ENCODE measurements at regions not wholly inside any gene's neighbourhood (a gene's known extent, or its start where the extent isn't known, plus 50 kb on each side); places are given as distances from the start of the nearest gene placed in this dataset.

DNA sequence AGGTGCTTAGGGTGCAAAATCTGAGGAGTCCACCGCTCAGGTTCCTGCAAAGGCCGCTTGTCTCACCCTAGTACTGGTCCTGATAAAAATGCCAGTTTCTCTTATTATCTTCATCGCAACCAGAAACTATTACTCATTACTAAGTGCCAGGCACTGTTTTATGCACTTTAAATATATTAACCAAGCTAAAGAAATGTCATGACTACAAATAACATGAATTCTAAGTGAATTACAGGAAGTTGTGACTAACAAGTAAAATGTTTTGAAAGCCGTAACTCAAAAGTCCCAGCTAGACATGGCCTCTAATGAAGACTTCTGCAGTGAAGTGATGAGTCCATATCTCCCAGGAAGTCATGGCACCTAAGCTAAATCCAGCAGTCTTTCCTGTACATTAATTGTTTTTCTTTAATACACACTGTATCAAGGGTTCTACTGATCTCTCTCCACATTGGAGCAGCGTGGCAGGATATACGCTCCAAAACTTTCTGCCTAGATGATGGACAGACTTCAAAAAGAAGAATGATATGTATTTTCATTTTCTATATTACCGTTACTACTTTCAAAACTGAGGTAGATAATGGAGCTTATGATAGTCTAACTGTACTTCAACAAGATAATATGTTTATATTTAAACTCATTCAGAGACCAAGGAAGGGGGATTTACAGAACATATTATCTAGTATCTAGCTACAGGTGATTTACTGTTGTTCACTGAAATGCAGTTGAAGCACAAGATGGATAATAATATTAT lies 117.3 kb upstream of the ARID2 start:
- no peaks in the 10 kb centered on the region for H3K9me3 ChIP-seq (ENCODE audit: control insufficient read depth, low read length)
- H3K27me3 ChIP-seq (replicated peaks; ENCODE audit: control insufficient read depth, insufficient read depth, low read length) = no peaks in the 10 kb centered on the region
- no peak overlapping the region for H3K9ac ChIP-seq (ENCODE audit: low read length)

DNA sequence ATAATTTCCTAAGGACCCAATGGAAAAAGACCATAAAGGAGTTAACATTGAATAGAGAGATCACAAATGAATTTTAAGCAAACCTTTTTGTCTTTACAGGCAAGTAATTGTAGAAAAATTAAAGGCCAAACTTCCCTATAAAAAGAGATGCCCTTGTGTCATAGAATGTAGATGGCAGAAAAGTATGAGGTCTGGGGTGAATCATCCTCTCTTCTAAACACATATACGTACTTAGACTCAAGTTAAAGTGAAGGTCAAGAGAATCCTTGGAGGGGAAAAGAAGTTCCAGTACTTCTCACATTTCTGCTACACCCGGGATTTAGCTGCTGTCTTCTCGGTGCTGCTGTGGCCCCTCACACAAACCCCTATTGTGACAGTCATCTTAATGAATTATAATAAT lies 116.2 kb upstream of the ARID2 start:
- H3K36me3 ChIP-seq (ENCODE audit: control insufficient read depth, insufficient read depth, low read length, severe bottlenecking) = no peaks in the 10 kb centered on the region
- peak; percentile 11 for DNase-seq (ENCODE audit: low read depth)
- no peak overlapping the region for H3K9ac ChIP-seq (ENCODE audit: low read length)
- no peak overlapping the region for H3K4me3 ChIP-seq (ENCODE audit: low read length)
- H3K4me1 ChIP-seq (ENCODE audit: control insufficient read depth, insufficient read depth, low read length) = peaks cover 2% of the 10 kb centered on the region
- no peaks in the 10 kb centered on the region for H3K9me3 ChIP-seq (ENCODE audit: control insufficient read depth, low read length)
- no peaks in the 10 kb centered on the region for H3K27me3 ChIP-seq (replicated peaks; ENCODE audit: control insufficient read depth, insufficient read depth, low read length)

More for the DNA sequence above, 117.3 kb upstream of the ARID2 start:
- Histone ChIP-seq H3K36me3 (ENCODE audit: control insufficient read depth, insufficient read depth, low read length, severe bottlenecking) (no peaks in the 10 kb centered on the region), H3K4me3 (ENCODE audit: low read length) (no peak overlapping the region), H3K4me1 (ENCODE audit: control insufficient read depth, insufficient read depth, low read length) (peaks cover 2% of the 10 kb centered on the region)
- peak; percentile 5 for DNase-seq (ENCODE audit: low read depth)

DNA sequence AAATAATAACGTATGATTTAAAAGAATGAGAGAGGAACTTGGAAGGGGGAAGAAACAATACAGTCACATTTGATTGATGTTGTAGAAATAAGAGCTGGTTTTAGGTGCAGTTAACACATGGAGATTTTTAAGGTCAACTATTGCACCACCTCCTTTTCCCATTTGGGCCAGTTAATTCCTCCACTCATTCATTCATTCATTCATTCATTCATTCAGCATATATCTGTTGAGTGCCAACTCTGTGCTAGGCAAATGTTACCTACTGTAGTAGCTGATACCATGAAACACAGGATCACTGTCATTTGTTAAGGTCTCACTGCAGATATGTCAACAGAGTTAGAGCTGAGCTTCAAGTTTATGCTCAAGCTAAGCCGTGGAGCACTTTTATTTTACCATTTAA lies 115.7 kb upstream of the ARID2 start:
- no peaks in the 10 kb centered on the region for H3K36me3 ChIP-seq (ENCODE audit: control insufficient read depth, insufficient read depth, low read length, severe bottlenecking)
- H3K9ac ChIP-seq (ENCODE audit: low read length) = no peak overlapping the region
- no peaks in the 10 kb centered on the region for H3K27me3 ChIP-seq (replicated peaks; ENCODE audit: control insufficient read depth, insufficient read depth, low read length)
- H3K9me3 ChIP-seq (ENCODE audit: control insufficient read depth, low read length) = no peaks in the 10 kb centered on the region
- no peak overlapping the region for H3K4me3 ChIP-seq (ENCODE audit: low read length)
- DNase-seq (ENCODE audit: low read depth) = no peak
- H3K4me1 ChIP-seq (ENCODE audit: control insufficient read depth, insufficient read depth, low read length) = peaks cover 2% of the 10 kb centered on the region

DNA sequence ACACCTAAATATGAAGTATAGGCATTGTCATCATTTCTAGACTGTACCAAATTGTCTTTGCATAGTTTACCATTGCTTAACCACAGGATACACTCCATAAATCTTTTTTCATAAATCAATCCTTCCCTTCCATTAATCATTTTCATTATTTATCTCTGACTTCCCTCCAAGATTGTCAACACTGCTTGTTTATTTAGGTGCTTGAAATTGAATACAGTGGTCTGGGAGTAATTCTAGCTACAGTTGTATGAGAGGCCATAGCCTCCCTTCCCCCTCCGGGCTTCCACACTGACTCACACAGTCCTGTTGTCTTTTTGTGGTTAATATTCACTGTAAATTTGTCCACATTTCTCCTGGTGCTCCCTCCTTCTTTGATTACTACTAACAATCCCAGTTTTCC lies 114.2 kb upstream of the ARID2 start:
- Histone ChIP-seq H3K27me3 (replicated peaks; ENCODE audit: control insufficient read depth, insufficient read depth, low read length) (no peaks in the 10 kb centered on the region), H3K9me3 (ENCODE audit: control insufficient read depth, low read length) (no peaks in the 10 kb centered on the region), H3K36me3 (ENCODE audit: control insufficient read depth, insufficient read depth, low read length, severe bottlenecking) (no peaks in the 10 kb centered on the region), H3K4me1 (ENCODE audit: control insufficient read depth, insufficient read depth, low read length) (peaks cover 2% of the 10 kb centered on the region), H3K4me3 (ENCODE audit: low read length) (no peak overlapping the region), H3K9ac (ENCODE audit: low read length) (no peak overlapping the region)
- DNase-seq (ENCODE audit: low read depth) = peak; percentile 57

DNA sequence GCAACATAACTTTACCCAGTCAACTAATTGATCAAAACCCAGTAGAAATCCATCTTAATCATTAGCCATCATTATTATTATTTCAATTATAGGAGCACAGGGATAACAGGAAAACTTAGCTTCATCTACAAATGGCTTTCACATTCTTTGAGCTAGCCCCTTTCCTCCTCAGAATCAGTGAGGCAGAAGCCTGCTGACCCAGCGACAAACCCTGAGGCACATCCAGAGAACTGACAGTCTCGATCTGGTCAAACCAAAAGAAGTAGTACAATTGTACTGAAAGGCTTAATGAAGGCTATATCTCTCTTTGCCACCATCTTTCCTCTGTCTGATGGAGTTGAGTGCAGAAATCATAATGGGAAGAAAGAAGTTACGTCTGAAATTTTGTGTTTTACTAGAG lies 109.8 kb upstream of the ARID2 start:
- H3K9ac ChIP-seq (ENCODE audit: low read length) = no peak overlapping the region
- no peaks in the 10 kb centered on the region for H3K9me3 ChIP-seq (ENCODE audit: control insufficient read depth, low read length)
- DNase-seq (ENCODE audit: low read depth) = no peak
- H3K27me3 ChIP-seq (replicated peaks; ENCODE audit: control insufficient read depth, insufficient read depth, low read length) = no peaks in the 10 kb centered on the region
- peaks cover 8% of the 10 kb centered on the region for H3K4me1 ChIP-seq (ENCODE audit: control insufficient read depth, insufficient read depth, low read length)
- no peaks in the 10 kb centered on the region for H3K36me3 ChIP-seq (ENCODE audit: control insufficient read depth, insufficient read depth, low read length, severe bottlenecking)
- no peak overlapping the region for H3K4me3 ChIP-seq (ENCODE audit: low read length)

DNA sequence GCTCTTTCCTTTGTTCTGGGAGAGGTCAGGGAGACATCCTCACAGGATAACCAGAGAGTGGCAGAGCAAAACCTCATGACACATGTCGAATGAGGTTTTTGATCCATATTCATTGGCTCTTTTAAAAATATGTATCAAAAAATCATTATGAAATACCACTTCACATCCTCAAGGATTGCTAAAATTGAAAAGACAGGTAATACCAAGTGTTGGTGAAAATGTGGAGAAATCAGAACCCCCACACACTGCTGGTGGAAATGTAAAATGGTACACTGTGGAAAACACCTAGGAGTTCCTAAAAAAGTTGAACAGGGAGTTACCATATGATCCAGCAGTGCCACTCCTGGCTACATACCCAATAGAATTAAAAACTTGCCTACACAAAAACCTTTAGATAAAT lies 107.8 kb upstream of the ARID2 start:
- no peak overlapping the region for H3K9ac ChIP-seq (ENCODE audit: low read length)
- no peak overlapping the region for H3K4me3 ChIP-seq (ENCODE audit: low read length)
- H3K36me3 ChIP-seq (ENCODE audit: control insufficient read depth, insufficient read depth, low read length, severe bottlenecking) = no peaks in the 10 kb centered on the region
- no peaks in the 10 kb centered on the region for H3K9me3 ChIP-seq (ENCODE audit: control insufficient read depth, low read length)
- H3K27me3 ChIP-seq (replicated peaks; ENCODE audit: control insufficient read depth, insufficient read depth, low read length) = no peaks in the 10 kb centered on the region
- peaks cover 6% of the 10 kb centered on the region for H3K4me1 ChIP-seq (ENCODE audit: control insufficient read depth, insufficient read depth, low read length)
- no peak for DNase-seq (ENCODE audit: low read depth)

DNA sequence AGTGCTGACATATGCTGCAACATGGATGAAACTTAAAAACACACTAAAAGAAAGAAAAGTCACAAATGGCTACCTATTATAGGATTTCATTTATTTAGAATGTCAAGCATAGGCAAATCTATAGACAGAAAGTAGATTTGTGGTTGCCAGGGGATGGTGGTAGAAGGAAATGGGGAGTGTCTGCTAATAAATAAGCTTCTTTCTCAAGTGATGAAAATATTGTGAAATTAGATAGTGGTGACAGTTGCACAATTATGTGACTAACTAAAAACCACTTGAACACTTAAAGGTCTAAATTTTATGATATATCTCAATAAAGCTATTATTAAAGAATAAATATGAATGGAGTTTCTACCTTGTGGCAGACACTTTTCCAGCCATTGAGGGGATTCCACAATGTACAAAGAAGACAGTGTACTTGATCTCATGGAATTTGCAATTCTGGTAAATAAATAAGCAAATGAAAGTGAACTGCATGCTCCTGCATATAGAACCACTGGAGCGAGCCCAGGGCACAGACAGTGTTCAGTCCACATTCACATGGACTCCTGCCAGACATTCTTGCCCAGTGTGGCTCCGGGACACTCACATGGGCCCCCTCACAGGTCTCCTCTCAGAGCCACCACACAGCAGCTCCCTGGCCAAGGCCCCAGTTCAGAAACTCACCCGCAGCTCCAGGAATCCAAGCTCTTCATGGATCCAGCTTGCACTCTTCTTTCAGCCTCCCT lies 107.1 kb upstream of the ARID2 start:
- Histone ChIP-seq H3K9me3 (ENCODE audit: control insufficient read depth, low read length) (no peaks in the 10 kb centered on the region), H3K36me3 (ENCODE audit: control insufficient read depth, insufficient read depth, low read length, severe bottlenecking) (no peaks in the 10 kb centered on the region), H3K4me3 (ENCODE audit: low read length) (no peak overlapping the region), H3K27me3 (replicated peaks; ENCODE audit: control insufficient read depth, insufficient read depth, low read length) (no peaks in the 10 kb centered on the region), H3K4me1 (ENCODE audit: control insufficient read depth, insufficient read depth, low read length) (peaks cover 6% of the 10 kb centered on the region), H3K9ac (ENCODE audit: low read length) (no peak overlapping the region)
- DNase-seq (ENCODE audit: low read depth) = no peak

DNA sequence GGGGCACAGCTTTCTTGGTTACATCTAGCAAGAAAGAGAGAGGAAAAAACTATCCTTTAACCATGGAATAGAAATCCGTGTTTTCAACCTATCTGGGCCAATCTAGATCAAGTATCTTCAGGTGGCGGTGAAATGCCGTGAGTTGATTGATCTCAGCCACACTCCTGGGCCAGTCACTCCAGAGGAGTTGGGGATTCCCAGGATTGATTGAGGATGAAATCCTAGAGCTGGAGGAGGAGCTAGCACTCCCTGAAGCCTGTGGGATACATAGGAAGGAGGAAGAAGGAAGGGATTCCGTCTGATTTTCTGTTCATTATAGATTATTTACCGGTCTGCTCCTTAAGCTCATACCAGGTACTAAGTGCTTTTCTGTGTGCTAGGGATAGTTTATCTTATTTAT lies 106.3 kb upstream of the ARID2 start:
- Histone ChIP-seq H3K4me1 (ENCODE audit: control insufficient read depth, insufficient read depth, low read length) (peaks cover 6% of the 10 kb centered on the region), H3K27me3 (replicated peaks; ENCODE audit: control insufficient read depth, insufficient read depth, low read length) (no peaks in the 10 kb centered on the region), H3K36me3 (ENCODE audit: control insufficient read depth, insufficient read depth, low read length, severe bottlenecking) (no peaks in the 10 kb centered on the region), H3K4me3 (ENCODE audit: low read length) (no peak overlapping the region), H3K9me3 (ENCODE audit: control insufficient read depth, low read length) (no peaks in the 10 kb centered on the region), H3K9ac (ENCODE audit: low read length) (no peak overlapping the region)
- DNase-seq (ENCODE audit: low read depth) = no peak

DNA sequence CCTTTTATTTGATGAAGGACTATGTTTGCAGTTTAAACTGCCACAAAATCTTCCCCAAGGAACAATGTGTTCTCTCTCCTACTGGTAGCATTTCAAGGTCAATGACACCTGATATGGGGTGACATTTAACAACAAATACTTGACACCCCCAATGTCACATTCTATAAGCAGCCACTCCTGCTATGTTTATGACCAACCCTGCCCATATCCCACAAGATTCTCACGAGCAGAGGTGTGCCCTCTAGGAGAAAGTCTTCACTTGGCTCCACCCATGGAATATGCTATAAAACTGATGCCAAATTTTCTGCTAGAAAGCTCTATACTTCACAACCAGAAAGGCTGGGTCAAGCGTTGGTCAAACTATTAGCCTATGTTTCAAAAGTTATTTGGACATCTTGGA lies 105.6 kb upstream of the ARID2 start:
- H3K9ac ChIP-seq (ENCODE audit: low read length) = no peak overlapping the region
- no peak for DNase-seq (ENCODE audit: low read depth)
- no peaks in the 10 kb centered on the region for H3K27me3 ChIP-seq (replicated peaks; ENCODE audit: control insufficient read depth, insufficient read depth, low read length)
- peaks cover 6% of the 10 kb centered on the region for H3K4me1 ChIP-seq (ENCODE audit: control insufficient read depth, insufficient read depth, low read length)
- H3K36me3 ChIP-seq (ENCODE audit: control insufficient read depth, insufficient read depth, low read length, severe bottlenecking) = no peaks in the 10 kb centered on the region
- no peak overlapping the region for H3K4me3 ChIP-seq (ENCODE audit: low read length)
- no peaks in the 10 kb centered on the region for H3K9me3 ChIP-seq (ENCODE audit: control insufficient read depth, low read length)

DNA sequence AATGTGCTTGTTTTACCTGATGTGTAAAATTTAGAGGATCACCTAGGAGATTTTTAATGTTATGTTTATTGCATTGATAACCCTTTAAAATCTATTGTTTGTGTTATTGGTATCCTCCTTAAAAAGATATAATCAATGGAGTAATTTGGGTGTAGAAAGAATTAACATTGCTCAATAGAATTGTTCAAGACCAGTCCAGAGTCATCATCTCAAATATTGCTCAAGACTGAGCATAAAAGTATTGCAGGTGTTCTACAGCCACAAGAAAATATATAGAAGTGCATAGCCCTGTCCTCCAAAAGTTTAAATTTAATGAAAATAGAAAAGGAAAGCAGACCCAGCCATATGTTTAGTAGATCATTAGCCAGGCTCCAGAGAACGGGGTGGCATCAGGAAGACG lies 102.5 kb upstream of the ARID2 start:
- DNase-seq (ENCODE audit: low read depth) = no peak
- peaks cover 6% of the 10 kb centered on the region for H3K4me1 ChIP-seq (ENCODE audit: control insufficient read depth, insufficient read depth, low read length)
- H3K9me3 ChIP-seq (ENCODE audit: control insufficient read depth, low read length) = no peaks in the 10 kb centered on the region
- H3K27me3 ChIP-seq (replicated peaks; ENCODE audit: control insufficient read depth, insufficient read depth, low read length) = no peaks in the 10 kb centered on the region
- H3K9ac ChIP-seq (ENCODE audit: low read length) = no peak overlapping the region
- no peak overlapping the region for H3K4me3 ChIP-seq (ENCODE audit: low read length)
- H3K36me3 ChIP-seq (ENCODE audit: control insufficient read depth, insufficient read depth, low read length, severe bottlenecking) = no peaks in the 10 kb centered on the region

DNA sequence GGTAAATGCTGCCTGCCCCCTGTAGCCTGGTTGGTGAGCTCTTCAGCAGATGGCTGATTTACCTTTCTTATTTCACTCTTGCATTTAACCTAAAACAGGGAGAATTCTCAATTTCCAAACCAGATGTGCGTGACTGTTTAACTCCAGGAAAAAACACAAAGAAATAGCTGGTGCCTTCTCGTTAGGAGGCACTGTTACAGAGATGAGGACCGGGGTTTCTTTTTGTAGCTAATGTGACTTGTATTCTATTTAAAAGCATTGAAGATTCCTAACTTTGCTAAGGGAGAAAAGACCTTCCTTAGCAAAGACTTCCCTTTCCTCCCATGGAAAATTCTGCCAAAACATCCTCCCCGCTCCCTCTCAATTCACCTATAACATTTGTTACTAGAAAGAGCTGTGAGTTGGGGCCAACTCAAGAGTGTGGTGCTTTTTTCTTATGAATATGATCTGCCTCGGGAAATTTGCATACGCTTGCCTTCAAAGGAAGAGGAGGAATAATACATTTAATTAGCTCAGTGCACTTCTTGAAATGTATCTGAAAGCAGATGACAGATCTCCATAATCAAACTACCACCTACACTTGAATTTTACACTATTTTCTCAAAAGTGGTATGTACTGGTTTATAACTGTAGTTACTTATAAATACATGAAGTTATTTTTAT lies 102.0 kb upstream of the ARID2 start:
- peaks cover 4% of the 10 kb centered on the region for H3K4me1 ChIP-seq (ENCODE audit: control insufficient read depth, insufficient read depth, low read length)
- no peak for DNase-seq (ENCODE audit: low read depth)
- no peaks in the 10 kb centered on the region for H3K9me3 ChIP-seq (ENCODE audit: control insufficient read depth, low read length)
- no peak overlapping the region for H3K9ac ChIP-seq (ENCODE audit: low read length)
- no peaks in the 10 kb centered on the region for H3K27me3 ChIP-seq (replicated peaks; ENCODE audit: control insufficient read depth, insufficient read depth, low read length)
- no peak overlapping the region for H3K4me3 ChIP-seq (ENCODE audit: low read length)
- H3K36me3 ChIP-seq (ENCODE audit: control insufficient read depth, insufficient read depth, low read length, severe bottlenecking) = no peaks in the 10 kb centered on the region
